Epithelial cell of esophagus (primary cell): ENCODE measurements at regions not wholly inside any gene's neighbourhood (a gene's known extent, or its start where the extent isn't known, plus 50 kb on each side); places are given as distances from the start of the nearest gene placed in this dataset.

Experiments used
- DNase-seq: peaks from one replicate; pipeline ENCODE4 v3.0.0; 2010; ENCODE audit warnings: low read depth
- H3K4me3 ChIP-seq: 2 replicates; pipeline ENCODE4 v1.5.1; 2011; ENCODE audit warnings: mild to moderate bottlenecking, low read length, control low read depth
- CTCF ChIP-seq: IDR thresholded peaks from 2 replicates; pipeline ENCODE4 v1.5.1; 2011; ENCODE audit warnings: low read depth, mild to moderate bottlenecking, low read length, control low read depth, inconsistent platforms; ENCODE audit not compliant: insufficient read depth; ENCODE audit errors: missing control alignments

GRCh38 chr18:72013427-72013850, 530.7 kb downstream of the CBLN2 start:
- DNase-seq = peak; percentile 4
- H3K4me3 ChIP-seq = no peak overlapping the region
- no peak for TF ChIP-seq CTCF

DNA sequence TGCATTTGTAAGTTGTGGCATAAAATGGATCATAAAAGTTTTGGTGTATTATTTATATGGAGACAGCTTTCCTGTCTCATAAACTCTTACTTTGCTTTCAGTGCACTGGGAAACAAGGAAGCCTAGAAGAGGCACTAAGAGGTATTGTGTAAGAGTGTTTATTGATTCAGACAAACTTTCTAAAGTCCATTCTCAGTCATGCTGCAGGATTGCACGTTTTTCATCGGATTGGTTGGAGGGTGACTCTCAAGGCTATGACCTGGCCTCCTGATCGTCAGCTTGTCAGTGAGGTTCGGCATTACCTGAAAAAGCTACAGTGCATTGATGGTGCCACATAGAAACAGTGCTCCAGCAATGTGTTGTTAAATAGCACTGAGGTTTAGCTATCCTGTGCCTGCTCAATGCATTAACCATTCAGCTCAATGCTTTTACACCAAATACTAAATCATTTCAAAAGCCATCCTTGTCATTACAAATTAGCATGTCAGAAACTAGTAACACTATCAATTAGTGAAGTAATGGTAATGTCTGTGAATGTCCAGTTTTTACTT, 545.5 kb downstream of the CBLN2 start:
- H3K4me3 ChIP-seq = no peak overlapping the region
- no peak for TF ChIP-seq CTCF
- peak; percentile 14 for DNase-seq

GRCh38 chr18:71995904-71996465, 548.2 kb downstream of the CBLN2 start:
- peak; percentile 50 for DNase-seq
- no peak overlapping the region for H3K4me3 ChIP-seq
- no peak for TF ChIP-seq CTCF

DNA sequence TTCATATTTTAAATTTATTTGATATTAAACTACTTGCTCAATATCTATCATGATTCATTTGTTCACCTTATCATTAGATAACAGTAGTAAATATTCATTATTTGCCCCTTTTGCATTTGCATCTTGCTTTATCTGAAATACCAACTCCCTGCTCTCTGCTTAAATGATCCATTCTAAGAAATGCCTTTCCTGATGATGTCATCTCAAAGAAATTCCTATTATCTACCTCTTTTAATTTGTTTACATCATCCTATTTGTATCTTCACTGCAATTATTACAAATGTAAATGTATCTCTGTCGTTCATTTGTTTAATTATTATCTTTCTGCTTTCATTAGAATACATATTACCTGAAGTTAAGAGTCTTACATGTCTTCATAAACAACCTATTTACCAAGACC, 549.9 kb downstream of the CBLN2 start:
- no peak for TF ChIP-seq CTCF
- DNase-seq = no peak

DNA sequence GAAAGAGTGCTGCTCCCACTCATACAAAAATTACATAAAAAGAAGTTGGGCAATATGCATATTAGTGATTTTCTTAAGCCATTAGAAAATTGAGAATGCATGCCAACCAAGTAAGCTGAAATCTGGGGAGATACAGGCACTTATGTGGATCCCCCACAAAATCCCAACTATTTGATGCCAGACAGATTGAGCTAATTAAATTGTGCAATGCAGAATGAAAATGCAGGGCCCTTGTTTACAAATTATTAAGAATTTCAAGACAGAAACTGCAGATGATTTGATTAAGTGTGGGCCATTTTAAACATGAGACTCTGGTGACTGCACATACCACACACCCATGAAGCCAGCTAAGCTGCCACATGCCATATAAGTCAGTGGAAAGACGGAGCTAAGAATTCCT, 554.5 kb downstream of the CBLN2 start:
- no peak for DNase-seq
- H3K4me3 ChIP-seq = no peak overlapping the region
- no peak for TF ChIP-seq CTCF

More for the DNA sequence above, 549.9 kb downstream of the CBLN2 start:
- no peak overlapping the region for H3K4me3 ChIP-seq

DNA sequence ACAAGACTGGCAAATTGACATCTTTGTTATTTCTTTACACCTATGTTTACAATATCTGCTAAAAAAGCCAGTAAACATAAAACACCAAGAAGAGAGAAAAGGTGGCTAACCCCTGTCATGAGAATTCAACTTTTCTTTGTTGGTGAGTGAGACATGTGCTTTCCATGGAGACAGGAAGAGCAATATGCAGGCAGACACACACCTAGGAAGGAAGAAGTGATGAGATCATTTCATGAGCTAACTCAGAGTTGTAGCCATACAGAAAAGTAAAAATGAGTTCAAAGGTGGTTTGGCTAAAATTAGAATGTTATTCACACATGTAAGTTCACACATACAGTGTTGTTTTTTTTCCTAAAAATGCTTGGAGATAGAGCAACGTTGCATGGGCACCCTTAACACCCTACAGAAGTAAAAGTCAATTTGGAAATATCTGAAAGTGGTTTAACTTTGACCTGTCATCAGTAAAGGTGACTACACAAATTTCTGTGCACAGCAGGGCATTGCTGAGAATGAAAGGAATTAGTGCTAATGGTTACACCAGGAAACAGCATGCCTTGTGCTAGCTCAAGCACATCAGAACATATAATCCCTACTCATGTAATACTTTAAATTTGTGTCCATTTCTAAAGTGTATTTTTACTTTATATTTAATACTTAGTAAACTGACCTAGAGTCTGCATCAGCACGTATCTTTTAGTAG, 557.6 kb downstream of the CBLN2 start:
- no peak for TF ChIP-seq CTCF
- H3K4me3 ChIP-seq = no peak overlapping the region
- peak; percentile 16 for DNase-seq
